ENCODE measurements at regions not wholly inside any gene's neighbourhood (a gene's known extent, or its start where the extent isn't known, plus 50 kb on each side); places are given as distances from the start of the nearest gene placed in this dataset.

DNA sequence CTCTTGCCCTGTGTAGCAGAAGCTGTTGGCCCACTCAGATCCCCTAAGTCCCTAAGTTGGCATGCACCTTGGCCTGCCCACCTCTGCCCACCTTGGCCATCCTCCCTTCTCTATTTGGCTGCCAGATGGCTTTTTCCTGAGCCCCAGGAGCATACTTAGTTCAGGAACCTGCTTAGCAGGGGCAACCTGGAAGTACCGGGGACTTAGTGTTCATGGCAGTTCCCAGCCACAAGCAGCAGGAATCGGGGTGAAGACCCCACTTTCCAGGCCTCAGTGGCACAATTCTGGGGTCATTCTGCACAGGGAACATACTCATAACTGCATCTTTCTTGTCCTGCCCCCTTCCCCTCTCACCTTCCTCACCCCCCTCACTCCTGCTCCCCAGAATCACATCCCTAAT lies 158.0 kb upstream of the PMEPA1 start:
- no peak for DNase-seq (ENCODE audit: extremely low read depth in 1 of 2, low read depth in 1 of 2)

DNA sequence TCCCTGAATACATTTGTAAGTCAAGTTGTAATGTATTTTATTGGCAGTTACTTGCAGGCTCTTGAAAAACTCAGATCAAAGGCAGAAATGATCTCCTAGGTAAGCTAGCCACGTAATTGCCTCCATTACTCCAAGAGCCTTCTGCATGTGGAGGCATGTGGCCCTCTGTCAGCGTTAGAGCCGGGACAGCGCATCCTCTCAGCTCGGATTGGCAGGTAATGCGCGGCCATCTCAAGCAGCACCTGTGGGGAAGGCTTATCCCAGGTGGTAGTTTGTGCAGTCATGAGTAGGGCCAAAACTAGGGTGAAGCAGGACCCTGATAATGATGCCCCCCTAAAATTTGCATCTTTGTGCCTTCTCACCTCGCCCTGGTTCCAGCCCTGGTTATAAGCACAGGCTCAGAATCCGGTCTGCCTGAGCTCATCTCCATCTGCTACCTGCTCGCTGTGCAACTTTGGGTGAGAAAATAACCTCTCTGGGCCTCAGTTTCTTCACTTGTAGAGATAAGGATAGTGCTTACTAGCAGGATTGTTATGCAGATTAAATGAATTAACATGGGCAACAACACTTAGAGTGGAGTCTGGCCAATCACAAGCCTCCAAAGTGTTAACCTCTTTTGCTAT lies 157.5 kb upstream of the PMEPA1 start:
- no peak for DNase-seq (ENCODE audit: extremely low read depth in 1 of 2, low read depth in 1 of 2)

DNA sequence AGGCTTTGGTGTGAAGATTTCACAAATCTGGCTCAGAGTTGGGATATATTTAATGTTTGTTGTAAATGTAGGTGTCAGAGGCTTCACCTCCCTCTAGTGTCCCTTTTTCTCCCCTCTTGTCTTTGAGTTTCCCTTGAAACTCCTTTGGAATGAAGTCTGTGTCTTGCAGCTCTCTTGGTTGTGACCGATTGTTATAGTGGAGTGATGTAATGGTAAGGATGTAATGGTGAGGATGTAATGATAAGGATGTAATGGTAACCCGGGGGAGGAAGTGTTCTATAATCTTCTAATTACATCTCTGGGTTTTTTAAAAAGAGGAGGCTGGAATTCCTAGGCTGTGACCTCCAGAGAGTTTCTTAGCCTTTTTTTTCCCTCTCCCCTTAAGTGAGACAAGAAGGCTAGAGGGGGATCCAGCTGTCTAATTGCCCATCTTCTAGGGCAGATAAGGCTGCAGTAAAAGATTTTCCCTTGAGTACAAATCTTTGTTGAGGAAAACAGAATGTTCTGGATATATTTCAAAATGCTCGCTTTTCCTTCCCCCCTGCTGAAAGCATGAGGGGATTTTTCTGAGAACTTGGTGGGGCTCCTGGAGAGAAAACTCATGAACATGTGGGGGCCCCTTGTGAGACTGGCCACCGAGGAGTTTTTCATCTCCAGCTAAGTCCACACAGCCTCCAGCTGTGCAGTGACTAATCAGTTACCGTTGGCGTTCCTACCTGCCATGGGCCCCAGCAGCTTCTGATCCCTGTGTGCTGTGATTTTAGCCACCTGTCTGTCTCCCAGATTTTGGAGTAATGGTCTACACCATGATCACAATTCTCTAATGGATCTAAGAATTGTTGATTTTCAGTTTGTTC lies 156.7 kb upstream of the PMEPA1 start:
- no peak for DNase-seq (ENCODE audit: extremely low read depth in 1 of 2, low read depth in 1 of 2)

DNA sequence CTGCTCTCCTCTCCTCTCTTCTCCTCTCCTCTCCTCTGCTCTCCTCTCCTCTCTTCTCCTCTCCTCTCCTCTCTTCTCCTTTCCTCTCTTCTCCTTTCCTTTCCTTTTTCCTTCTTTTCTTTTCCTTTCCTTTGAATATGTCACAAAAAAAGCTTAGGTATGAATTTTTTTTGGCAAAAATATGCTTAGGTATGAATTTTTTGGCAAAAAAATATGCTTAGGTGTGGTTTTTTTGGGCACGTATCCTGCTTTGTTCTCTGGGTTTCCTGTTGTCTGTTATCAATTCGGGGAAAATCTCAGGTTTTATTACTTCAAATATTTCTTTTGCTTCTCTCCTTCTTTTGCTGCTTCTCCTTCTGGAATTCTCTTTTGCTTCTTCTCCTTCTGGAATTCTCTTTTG lies 155.5 kb upstream of the PMEPA1 start:
- no peak for DNase-seq (ENCODE audit: extremely low read depth in 1 of 2, low read depth in 1 of 2)

DNA sequence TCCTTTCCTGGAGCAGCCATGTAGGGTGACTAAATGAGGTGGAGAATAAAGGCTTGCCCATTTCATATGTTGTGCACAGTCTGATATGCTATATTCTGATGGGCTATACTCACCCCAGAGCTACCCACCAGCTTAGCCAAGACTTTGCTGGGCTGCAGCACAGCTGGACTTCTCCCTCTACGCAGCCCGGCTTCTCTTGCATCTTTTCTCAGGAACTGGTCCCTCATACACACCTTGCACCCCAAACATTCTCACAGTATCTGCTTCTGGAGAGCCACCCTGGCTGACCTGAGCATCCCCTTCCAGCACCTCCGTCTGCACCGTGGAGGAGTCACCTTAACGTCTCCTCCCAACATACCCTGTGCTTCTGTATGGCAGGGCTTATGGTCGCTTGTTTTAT lies 150.8 kb upstream of the PMEPA1 start:
- DNase-seq (ENCODE audit: extremely low read depth in 1 of 2, low read depth in 1 of 2): no peak

DNA sequence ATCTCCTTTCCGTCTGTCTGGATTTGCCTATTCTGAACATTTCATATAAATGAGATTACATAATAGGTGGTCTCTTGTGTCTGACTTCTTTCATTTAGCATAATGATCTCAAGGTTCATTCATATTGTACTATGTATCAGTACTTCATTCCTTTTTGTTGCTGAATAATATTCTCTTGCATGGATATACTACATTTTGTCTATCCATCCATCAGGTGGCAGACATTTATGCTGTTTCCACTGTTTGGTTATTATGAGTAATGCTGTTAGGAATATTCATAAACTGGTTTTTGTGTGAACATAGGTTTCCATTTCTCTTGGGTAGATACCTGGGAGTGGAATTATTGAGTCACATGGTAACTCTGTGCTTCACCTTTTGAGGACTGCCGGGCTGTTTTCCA lies 148.2 kb upstream of the PMEPA1 start:
- no peak for DNase-seq (ENCODE audit: extremely low read depth in 1 of 2, low read depth in 1 of 2)

DNA sequence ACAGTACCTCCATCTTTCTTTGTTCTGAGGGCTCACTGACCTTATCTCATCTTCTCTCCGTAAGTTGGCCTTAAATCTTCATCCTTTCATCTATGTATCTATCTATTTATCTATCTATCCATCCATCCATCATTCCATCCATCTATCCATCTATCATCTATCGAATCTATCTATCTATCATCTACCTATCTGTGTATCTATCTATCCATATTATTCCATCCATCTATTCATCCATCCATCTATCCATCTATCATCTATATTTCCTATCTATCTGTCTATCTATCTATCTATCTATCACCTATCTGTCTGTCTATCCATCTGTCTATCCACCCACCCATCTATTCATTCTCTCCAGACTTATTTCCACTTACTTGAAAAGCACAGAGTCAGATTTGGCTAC lies 147.3 kb upstream of the PMEPA1 start:
- no peak for DNase-seq (ENCODE audit: extremely low read depth in 1 of 2, low read depth in 1 of 2)

DNA sequence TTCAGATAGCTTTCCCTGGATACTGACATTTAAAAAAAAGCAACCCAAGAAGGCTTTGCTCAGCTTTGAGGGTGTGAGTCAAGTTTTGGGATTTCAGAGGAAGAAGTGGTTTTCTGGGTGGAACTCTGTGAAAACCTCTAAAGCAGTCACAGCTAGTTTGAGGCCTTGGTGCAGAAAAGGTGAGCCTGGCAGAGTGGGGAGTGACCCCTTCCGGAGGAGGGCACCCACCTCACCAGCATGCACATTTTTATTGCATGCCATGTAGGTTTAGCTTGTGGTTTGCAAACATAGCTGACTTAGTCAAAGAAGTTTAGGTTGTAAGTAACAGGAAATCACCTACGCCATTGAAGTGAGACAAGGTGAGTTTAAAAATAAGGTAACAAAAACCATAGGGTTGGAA lies 146.8 kb upstream of the PMEPA1 start:
- no peak for DNase-seq (ENCODE audit: extremely low read depth in 1 of 2, low read depth in 1 of 2)

DNA sequence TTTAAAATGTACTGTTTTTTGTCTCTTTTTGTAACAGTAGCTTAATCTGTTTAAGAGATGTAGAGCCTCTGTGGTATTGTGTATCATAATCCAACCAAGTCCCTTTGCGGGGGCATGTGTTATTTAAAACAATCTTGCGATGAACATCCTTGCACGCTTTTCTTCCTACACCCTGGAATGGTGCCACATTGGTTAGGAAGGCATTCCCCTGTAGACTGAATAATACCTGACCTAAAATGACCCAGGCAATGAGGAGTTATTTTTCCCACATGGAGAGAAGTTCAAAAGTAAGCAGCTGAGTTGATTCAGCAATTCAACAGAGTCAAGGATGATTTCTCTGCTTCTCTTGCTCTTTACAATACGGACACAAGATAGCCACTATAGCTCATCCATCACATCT lies 142.0 kb upstream of the PMEPA1 start:
- no peak for DNase-seq (ENCODE audit: extremely low read depth in 1 of 2, low read depth in 1 of 2)

DNA sequence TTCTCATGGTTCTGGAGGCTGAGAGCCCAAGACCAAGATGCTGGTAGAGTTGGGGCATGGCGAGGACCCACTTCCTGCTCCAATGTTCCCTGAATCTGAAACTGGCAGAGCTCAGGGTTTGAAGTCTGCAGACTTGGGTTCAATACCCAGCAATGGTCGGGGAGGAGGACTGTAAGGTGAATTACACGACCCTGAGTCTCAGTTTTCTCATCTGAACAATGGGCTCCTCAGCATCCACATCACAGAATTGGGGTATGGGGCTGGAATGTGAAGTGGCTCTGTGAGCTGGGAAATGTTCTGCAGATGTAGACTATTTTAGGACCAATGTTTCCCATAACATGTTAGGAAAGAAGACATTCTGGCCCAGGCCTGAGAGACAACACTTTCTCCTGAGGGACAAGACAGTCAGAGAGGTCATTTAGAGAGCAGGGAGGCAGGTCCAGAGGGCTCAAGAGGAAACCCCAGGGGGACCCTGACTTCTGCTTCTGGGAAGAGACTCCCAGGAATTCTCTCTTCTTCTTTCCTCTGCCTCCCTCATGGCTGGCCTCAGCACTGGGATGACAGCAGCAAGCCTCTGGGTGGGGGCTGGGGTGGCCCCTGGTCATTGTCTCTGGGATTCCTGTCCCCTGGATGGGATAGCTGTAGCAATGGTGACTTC lies 141.3 kb upstream of the PMEPA1 start:
- DNase-seq (ENCODE audit: extremely low read depth in 1 of 2, low read depth in 1 of 2): no peak

DNA sequence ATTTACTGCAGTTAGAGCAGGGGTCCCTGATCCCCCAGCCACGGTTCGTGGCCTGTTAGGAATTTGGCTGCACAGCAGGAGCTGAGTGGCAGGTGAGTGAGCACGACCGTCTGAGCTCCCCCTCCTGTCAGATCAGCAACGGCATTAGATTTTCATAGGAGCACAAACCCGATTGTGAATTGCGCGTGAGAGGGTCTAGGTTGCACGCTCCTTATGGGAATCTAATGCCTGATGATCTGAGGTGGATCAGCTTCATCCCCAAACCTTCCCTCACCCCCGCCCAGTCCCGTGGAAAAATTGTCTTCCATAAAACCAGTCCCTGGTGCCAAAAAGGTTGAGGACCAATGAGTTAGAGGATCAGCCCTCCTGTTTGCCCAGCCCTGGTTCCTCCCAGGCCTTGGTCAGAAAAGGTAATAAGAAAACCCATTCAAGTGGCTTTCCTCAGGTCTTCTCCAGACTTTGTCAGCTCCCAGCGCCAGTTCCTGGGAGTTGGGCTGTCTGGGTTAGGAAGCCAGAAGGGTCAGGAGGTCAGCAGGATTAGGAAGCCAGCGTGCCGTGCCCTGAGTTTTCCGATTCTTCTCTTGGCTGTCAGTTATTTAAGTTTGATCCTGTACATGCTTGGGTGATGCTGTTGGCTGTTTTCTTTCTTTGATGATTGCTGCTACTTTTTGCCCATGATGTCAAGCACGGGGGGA lies 139.9 kb upstream of the PMEPA1 start:
- DNase-seq (ENCODE audit: extremely low read depth in 1 of 2, low read depth in 1 of 2): no peak

DNA sequence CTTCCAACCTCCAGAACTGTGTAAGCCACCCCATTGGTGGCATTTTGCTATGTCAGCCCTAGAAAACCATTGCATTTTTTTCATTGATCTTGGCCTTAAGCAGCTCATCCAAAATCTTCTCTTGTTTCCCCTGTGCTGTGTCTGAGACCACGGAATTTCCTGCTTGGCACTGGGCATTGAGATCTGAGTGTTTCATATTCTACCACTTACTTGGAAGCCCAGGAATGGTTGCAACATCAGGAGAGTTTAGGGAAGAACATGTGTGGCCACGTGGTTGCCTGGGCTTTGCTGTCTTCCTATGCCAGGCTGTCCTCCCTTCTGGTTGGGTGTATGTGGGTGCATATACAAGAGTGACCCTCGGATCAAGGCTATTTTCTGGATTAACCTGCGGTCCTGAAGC lies 139.3 kb upstream of the PMEPA1 start:
- DNase-seq (ENCODE audit: extremely low read depth in 1 of 2, low read depth in 1 of 2): no peak

DNA sequence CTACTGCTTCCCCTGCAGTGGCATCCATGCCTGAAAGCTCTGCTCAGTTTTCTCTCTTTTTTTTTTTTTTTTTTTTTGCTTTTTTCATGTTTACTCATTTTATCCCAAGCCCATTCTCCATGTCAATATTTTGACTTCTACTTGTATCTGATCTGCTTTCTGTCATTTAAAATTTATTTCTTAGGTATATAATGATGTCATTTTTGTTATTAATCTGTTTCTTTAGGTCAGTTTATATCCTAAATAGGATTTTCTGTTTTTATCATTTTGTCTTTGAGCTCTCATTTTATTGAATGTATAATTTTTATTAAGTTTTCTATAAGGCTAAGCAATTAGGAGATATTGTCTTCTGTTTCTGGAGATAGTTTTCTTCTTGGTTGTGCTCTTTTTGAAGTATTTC lies 138.5 kb upstream of the PMEPA1 start:
- DNase-seq (ENCODE audit: extremely low read depth in 1 of 2, low read depth in 1 of 2): no peak

DNA sequence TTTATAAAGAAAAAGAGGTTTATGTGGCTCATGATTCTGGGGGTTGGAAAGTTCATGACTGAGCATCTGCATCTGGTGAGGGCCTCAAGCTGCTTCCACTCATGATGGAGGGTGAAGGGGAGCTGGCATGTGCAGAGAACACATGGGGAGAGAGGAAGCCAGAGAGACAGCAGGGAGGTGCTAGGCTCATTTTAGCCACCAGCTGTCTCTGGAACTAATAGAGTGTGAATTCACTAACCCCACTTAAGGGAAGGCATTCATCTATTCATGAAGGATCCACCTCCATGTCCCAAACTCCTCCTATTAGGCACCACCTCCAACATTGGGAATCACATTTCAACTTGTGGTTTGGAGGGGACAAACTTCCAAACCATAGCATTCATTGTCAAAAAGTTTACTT lies 137.3 kb upstream of the PMEPA1 start:
- no peak for DNase-seq (ENCODE audit: extremely low read depth in 1 of 2, low read depth in 1 of 2)

DNA sequence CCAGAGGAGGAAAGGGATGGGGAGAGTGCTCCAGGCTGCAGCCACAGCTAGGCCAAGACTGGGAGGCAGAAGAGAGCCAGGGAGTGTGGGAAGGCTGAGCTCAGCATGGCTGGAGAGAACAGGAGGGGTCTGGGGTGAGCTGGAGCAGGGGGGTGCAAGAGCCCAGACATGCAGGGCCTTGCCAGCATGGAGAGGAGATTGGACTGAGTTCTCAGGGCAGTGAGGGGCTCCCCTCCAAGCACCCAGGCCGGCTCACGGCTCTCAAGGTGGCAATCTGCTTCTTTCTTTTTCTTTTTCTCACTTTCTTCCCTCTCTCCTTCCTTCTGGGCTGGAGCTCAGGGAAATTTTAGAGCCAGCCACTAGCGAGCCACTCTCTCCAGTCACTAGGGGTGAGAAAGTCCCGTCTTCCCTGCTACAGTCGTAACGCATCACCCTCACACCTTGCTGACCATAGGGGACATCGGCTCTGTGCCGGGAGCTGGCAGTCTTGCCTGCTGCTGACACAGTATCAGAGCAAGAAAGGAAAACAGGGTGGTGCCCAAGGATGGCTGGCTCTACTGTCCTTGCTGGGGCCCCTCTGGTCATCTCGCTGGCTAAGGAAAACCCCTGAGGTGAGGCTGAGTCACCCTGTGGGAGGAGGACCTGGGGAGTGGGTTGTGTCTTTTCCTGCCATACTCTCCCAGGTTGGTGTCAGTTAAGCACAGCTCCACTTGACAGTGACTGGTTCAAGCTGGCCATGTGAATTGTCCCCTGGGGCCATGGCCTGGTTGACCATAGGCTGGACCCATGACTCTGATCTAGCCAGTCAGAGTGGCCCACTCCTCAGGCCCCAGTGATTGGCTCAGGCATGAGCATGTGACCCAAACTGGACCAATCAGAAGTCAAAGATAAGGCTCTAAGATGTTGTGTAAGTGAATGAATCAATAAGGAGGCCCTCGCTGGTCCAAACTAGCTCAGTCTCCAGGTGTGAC lies 135.1 kb upstream of the PMEPA1 start:
- no peak for DNase-seq (ENCODE audit: extremely low read depth in 1 of 2, low read depth in 1 of 2)

DNA sequence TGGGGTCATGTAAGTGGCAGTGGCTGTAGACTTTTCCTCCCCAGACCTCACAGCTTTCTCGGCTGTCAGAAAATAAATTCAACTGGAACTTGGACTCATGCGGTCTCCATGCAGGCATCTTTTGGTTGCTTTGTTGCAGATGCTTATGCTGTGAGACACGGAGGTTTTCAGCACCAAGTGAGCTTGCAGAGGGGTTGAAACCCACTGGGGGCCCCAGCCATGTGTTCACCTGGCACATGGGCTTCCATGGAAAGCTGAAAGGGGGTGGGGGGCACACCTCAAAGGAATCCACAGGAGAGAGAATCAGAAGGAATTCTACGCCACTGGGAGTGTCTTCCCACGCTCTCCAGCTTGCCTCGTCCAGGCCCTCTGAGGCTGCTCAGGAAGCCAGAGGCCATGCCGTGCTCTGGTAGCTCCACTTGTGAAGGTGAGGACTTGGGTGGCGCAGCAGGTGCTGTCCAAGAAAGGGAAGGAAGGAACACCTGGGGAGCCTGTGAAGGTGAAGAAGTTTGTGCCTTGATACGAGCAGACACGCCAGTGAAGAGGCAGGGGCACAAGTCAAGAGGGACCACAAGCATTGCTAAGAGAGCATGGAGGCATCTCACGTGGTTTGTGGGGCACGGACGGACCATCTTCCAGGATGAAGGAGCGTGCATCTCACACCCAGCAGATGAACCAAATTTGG lies 134.3 kb upstream of the PMEPA1 start:
- DNase-seq (ENCODE audit: extremely low read depth in 1 of 2, low read depth in 1 of 2): no peak

DNA sequence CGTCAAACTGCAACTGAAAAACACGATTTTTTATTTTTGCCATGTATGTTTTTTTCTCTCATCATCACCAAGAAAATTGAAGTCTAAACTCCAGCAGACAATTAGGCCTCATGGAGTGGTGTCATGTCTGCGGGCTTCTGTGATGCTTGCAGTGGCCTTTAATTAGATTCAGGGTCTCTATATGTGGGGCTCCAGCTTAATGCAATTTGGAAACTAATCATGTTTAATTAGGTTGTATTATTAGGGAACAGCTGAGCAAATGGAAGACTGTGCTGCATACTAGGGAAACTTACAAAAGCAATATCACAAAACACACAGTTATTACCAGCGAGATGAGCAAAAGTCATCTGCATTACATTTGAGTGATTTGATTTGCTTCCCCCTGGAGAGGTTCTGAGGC lies 132.9 kb upstream of the PMEPA1 start:
- no peak for DNase-seq (ENCODE audit: extremely low read depth in 1 of 2, low read depth in 1 of 2)

DNA sequence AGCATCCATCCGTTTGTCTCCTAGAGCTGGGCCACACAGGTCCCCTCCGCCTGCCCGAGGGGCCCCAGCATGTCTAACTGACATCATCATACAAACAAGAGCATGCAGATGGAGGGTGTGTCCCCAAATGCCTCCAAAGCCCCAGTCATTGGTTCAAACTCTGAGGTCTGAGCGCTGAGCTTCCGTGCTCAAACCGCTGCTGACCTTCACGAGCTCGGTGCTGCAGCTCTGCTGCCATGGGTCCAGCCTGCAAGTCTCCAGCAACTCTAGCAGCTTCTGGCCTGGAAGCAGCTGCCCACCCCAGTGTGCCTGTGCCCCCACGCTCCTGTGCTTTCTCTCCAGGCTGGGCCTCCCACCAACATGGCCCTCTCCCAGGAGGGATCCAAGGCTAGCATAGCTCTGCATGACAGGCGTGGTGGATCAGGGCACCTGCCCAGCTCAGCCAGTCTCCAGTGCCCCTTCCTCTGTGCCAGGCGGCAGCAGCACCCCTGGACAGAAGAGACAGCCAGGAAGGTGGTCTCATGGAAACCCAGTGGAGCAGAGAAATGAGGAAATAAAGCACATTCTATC lies 131.6 kb upstream of the PMEPA1 start:
- no peak for DNase-seq (ENCODE audit: extremely low read depth in 1 of 2, low read depth in 1 of 2)

DNA sequence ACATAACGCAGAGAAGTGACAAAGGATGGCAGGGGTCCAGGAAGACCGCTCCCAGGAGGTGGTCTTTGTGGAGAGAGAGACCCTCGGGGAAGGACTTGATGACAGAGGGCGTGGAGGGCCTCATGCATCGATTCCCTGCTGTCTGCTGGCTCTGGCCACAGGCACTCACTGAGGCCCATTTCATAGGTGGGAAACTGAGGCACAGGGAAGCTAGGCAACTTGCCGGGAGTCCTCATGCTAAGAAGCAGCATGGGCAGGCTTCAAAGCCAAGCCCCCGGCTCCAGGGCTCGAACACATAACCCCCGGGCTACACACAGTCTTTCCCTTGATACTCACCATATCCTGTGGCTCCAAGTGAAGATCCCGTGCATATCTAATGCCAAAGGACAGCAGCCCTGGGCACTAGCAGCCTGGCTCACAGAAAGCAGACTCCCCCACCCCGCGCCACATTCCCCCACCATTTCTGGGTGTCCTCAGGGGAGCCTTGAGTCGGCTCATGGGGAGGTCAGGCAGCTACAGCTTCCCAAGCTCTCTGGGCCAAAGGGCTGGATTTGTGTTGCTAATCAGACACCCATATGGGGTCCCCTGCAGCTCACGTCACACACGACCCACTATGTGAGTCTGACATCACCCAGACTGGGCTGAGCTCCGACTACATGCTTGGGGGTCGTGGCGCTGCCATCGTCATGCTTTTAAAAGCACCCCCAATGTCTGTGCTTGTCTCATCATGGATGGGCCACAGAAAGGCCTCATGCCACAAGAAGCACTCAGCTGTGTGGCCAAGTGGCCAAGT lies 130.9 kb upstream of the PMEPA1 start:
- DNase-seq (ENCODE audit: extremely low read depth in 1 of 2, low read depth in 1 of 2): no peak

Measured in stimulated activated CD8-positive, alpha-beta memory T cell treated with anti-CD3 and anti-CD28 coated beads, Interleukin-7, amount 100 ng/mL, for 48 hours (primary cell).